ENCODE measurements at regions not wholly inside any gene's neighbourhood (a gene's known extent, or its start where the extent isn't known, plus 50 kb on each side); places are given as distances from the start of the nearest gene placed in this dataset.
"Not testable (repeated sequence)": the region's sequence is repeated elsewhere in the genome, so short reads cannot be mapped to it uniquely, and the experiment has no call there.

GRCh38 chr2:226551522-226552250, 247.9 kb downstream of the IRS1 start:
- H3K4me1 ChIP-seq (ENCODE audit: control insufficient read depth in 2 of 2, insufficient read depth in 2 of 2, low read length in 1 of 2): no peaks in the 10 kb centered on the region
- no peaks in the 10 kb centered on the region for H3K27me3 ChIP-seq (ENCODE audit: control insufficient read depth in 1 of 2, insufficient read depth in 2 of 2, low read length in 2 of 2)
- no peaks in the 10 kb centered on the region for H3K9me3 ChIP-seq (ENCODE audit: control insufficient read depth in 2 of 2, insufficient read depth in 1 of 2, low read depth in 1 of 2, low read length in 1 of 2)
- WGBS, 2 donors: 79 to 91% methylated on average over 3 of the region's 3 CpGs
- no peak overlapping the region for H3K4me3 ChIP-seq (ENCODE audit: low read depth in 1 of 2, low read length in 2 of 2)
- H3K36me3 ChIP-seq (ENCODE audit: control insufficient read depth in 2 of 2, insufficient read depth in 2 of 2, low read length in 1 of 2): no peaks in the 10 kb centered on the region
- no peak overlapping the region for H3K27ac ChIP-seq (ENCODE audit: low read depth in 2 of 2, low read length in 1 of 2)

- Histone ChIP-seq H3K9me3 (ENCODE audit: control insufficient read depth in 2 of 2, insufficient read depth in 1 of 2, low read depth in 1 of 2, low read length in 1 of 2) (no peaks in the 10 kb centered on the region), H3K27me3 (ENCODE audit: control insufficient read depth in 1 of 2, insufficient read depth in 2 of 2, low read length in 2 of 2) (no peaks in the 10 kb centered on the region), H3K4me1 (ENCODE audit: control insufficient read depth in 2 of 2, insufficient read depth in 2 of 2, low read length in 1 of 2) (no peaks in the 10 kb centered on the region), H3K36me3 (ENCODE audit: control insufficient read depth in 2 of 2, insufficient read depth in 2 of 2, low read length in 1 of 2) (no peaks in the 10 kb centered on the region), H3K27ac (ENCODE audit: low read depth in 2 of 2, low read length in 1 of 2) (no peak overlapping the region), H3K4me3 (ENCODE audit: low read depth in 1 of 2, low read length in 2 of 2) (no peak overlapping the region)
- 89 to 93% methylated on average over 7 of the region's 7 CpGs for WGBS, 2 donors
These were observed 248.8 kb downstream of the IRS1 start for GRCh38 chr2:226550801-226551200.

- Histone ChIP-seq H3K27ac (ENCODE audit: low read depth in 2 of 2, low read length in 1 of 2) (no peak overlapping the region), H3K27me3 (ENCODE audit: control insufficient read depth in 1 of 2, insufficient read depth in 2 of 2, low read length in 2 of 2) (no peaks in the 10 kb centered on the region), H3K36me3 (ENCODE audit: control insufficient read depth in 2 of 2, insufficient read depth in 2 of 2, low read length in 1 of 2) (no peaks in the 10 kb centered on the region), H3K4me3 (ENCODE audit: low read depth in 1 of 2, low read length in 2 of 2) (no peak overlapping the region), H3K9me3 (ENCODE audit: control insufficient read depth in 2 of 2, insufficient read depth in 1 of 2, low read depth in 1 of 2, low read length in 1 of 2) (no peaks in the 10 kb centered on the region), H3K4me1 (ENCODE audit: control insufficient read depth in 2 of 2, insufficient read depth in 2 of 2, low read length in 1 of 2) (no peaks in the 10 kb centered on the region)
- WGBS, 2 donors: 71 to 78% methylated on average over 2 of the region's 2 CpGs
These were observed 250.9 kb downstream of the IRS1 start for GRCh38 chr2:226548732-226549131.

GRCh38 chr2:226544596-226545210, 254.9 kb downstream of the IRS1 start:
- Histone ChIP-seq H3K27ac (ENCODE audit: low read depth in 2 of 2, low read length in 1 of 2) (no peak overlapping the region), H3K36me3 (ENCODE audit: control insufficient read depth in 2 of 2, insufficient read depth in 2 of 2, low read length in 1 of 2) (no peaks in the 10 kb centered on the region), H3K4me1 (ENCODE audit: control insufficient read depth in 2 of 2, insufficient read depth in 2 of 2, low read length in 1 of 2) (no peaks in the 10 kb centered on the region), H3K4me3 (ENCODE audit: low read depth in 1 of 2, low read length in 2 of 2) (no peak overlapping the region), H3K9me3 (ENCODE audit: control insufficient read depth in 2 of 2, insufficient read depth in 1 of 2, low read depth in 1 of 2, low read length in 1 of 2) (no peaks in the 10 kb centered on the region), H3K27me3 (ENCODE audit: control insufficient read depth in 1 of 2, insufficient read depth in 2 of 2, low read length in 2 of 2) (no peaks in the 10 kb centered on the region)
- 78 to 80% methylated on average over 2 of the region's 2 CpGs for WGBS, 2 donors

- no peak overlapping the region for H3K4me3 ChIP-seq (ENCODE audit: low read depth in 1 of 2, low read length in 2 of 2)
- 83 to 91% methylated on average over 3 of the region's 3 CpGs for WGBS, 2 donors
- no peaks in the 10 kb centered on the region for H3K36me3 ChIP-seq (ENCODE audit: control insufficient read depth in 2 of 2, insufficient read depth in 2 of 2, low read length in 1 of 2)
- H3K27me3 ChIP-seq (ENCODE audit: control insufficient read depth in 1 of 2, insufficient read depth in 2 of 2, low read length in 2 of 2): no peaks in the 10 kb centered on the region
- H3K9me3 ChIP-seq (ENCODE audit: control insufficient read depth in 2 of 2, insufficient read depth in 1 of 2, low read depth in 1 of 2, low read length in 1 of 2): no peaks in the 10 kb centered on the region
- no peak overlapping the region for H3K27ac ChIP-seq (ENCODE audit: low read depth in 2 of 2, low read length in 1 of 2)
- no peaks in the 10 kb centered on the region for H3K4me1 ChIP-seq (ENCODE audit: control insufficient read depth in 2 of 2, insufficient read depth in 2 of 2, low read length in 1 of 2)
These were observed 259.2 kb downstream of the IRS1 start for GRCh38 chr2:226540204-226540994.

- H3K36me3 ChIP-seq (ENCODE audit: control insufficient read depth in 2 of 2, insufficient read depth in 2 of 2, low read length in 1 of 2): no peaks in the 10 kb centered on the region
- 88 to 90% methylated on average over 7 of the region's 7 CpGs for WGBS, 2 donors
- no peaks in the 10 kb centered on the region for H3K27me3 ChIP-seq (ENCODE audit: control insufficient read depth in 1 of 2, insufficient read depth in 2 of 2, low read length in 2 of 2)
- H3K9me3 ChIP-seq (ENCODE audit: control insufficient read depth in 2 of 2, insufficient read depth in 1 of 2, low read depth in 1 of 2, low read length in 1 of 2): no peaks in the 10 kb centered on the region
- H3K4me1 ChIP-seq (ENCODE audit: control insufficient read depth in 2 of 2, insufficient read depth in 2 of 2, low read length in 1 of 2): no peaks in the 10 kb centered on the region
- H3K4me3 ChIP-seq (ENCODE audit: low read depth in 1 of 2, low read length in 2 of 2): no peak overlapping the region
- H3K27ac ChIP-seq (ENCODE audit: low read depth in 2 of 2, low read length in 1 of 2): no peak overlapping the region
These were observed 263.2 kb downstream of the IRS1 start for GRCh38 chr2:226536410-226536809.

- H3K36me3 ChIP-seq (ENCODE audit: control insufficient read depth in 2 of 2, insufficient read depth in 2 of 2, low read length in 1 of 2); H3K27ac ChIP-seq (ENCODE audit: low read depth in 2 of 2, low read length in 1 of 2); H3K4me1 ChIP-seq (ENCODE audit: control insufficient read depth in 2 of 2, insufficient read depth in 2 of 2, low read length in 1 of 2); H3K9me3 ChIP-seq (ENCODE audit: control insufficient read depth in 2 of 2, insufficient read depth in 1 of 2, low read depth in 1 of 2, low read length in 1 of 2); H3K4me3 ChIP-seq (ENCODE audit: low read depth in 1 of 2, low read length in 2 of 2); H3K27me3 ChIP-seq (ENCODE audit: control insufficient read depth in 1 of 2, insufficient read depth in 2 of 2, low read length in 2 of 2): not testable (repeated sequence)
- WGBS, 2 donors: 89% methylated on average over 4 of the region's 4 CpGs
These were observed 266.6 kb downstream of the IRS1 start for GRCh38 chr2:226532976-226533375.

- WGBS, 2 donors: 83% methylated on average over 12 of the region's 12 CpGs
- Histone ChIP-seq H3K9me3 (ENCODE audit: control insufficient read depth in 2 of 2, insufficient read depth in 1 of 2, low read depth in 1 of 2, low read length in 1 of 2) (no peaks in the 10 kb centered on the region), H3K27ac (ENCODE audit: low read depth in 2 of 2, low read length in 1 of 2) (no peak overlapping the region), H3K4me3 (ENCODE audit: low read depth in 1 of 2, low read length in 2 of 2) (no peak overlapping the region), H3K27me3 (ENCODE audit: control insufficient read depth in 1 of 2, insufficient read depth in 2 of 2, low read length in 2 of 2) (no peaks in the 10 kb centered on the region), H3K36me3 (ENCODE audit: control insufficient read depth in 2 of 2, insufficient read depth in 2 of 2, low read length in 1 of 2) (no peaks in the 10 kb centered on the region), H3K4me1 (ENCODE audit: control insufficient read depth in 2 of 2, insufficient read depth in 2 of 2, low read length in 1 of 2) (no peaks in the 10 kb centered on the region)
These were observed 268.4 kb downstream of the IRS1 start for GRCh38 chr2:226531061-226531810.

GRCh38 chr2:226529556-226529955, 270.1 kb downstream of the IRS1 start:
- no peaks in the 10 kb centered on the region for H3K27me3 ChIP-seq (ENCODE audit: control insufficient read depth in 1 of 2, insufficient read depth in 2 of 2, low read length in 2 of 2)
- H3K9me3 ChIP-seq (ENCODE audit: control insufficient read depth in 2 of 2, insufficient read depth in 1 of 2, low read depth in 1 of 2, low read length in 1 of 2): no peaks in the 10 kb centered on the region
- WGBS, 2 donors: 88 to 94% methylated on average over 2 of the region's 2 CpGs
- H3K4me1 ChIP-seq (ENCODE audit: control insufficient read depth in 2 of 2, insufficient read depth in 2 of 2, low read length in 1 of 2): no peaks in the 10 kb centered on the region
- no peaks in the 10 kb centered on the region for H3K36me3 ChIP-seq (ENCODE audit: control insufficient read depth in 2 of 2, insufficient read depth in 2 of 2, low read length in 1 of 2)
- H3K27ac ChIP-seq (ENCODE audit: low read depth in 2 of 2, low read length in 1 of 2): no peak overlapping the region
- no peak overlapping the region for H3K4me3 ChIP-seq (ENCODE audit: low read depth in 1 of 2, low read length in 2 of 2)
